ENCODE measurements at regions not wholly inside any gene's neighbourhood (a gene's known extent, or its start where the extent isn't known, plus 50 kb on each side); places are given as distances from the start of the nearest gene placed in this dataset.

GRCh38 chr7:94094298-94094697 is 90.1 kb upstream of the BET1 start:
- Histone ChIP-seq H3K18ac (ENCODE audit: low read length) (no peak overlapping the region), H2BK15ac (replicated peaks; ENCODE audit: low read depth) (no peak overlapping the region), H3K23ac (ENCODE audit: low read length) (no peak overlapping the region), H3K79me1 (ENCODE audit: low read length) (no peaks in the 10 kb centered on the region), H4K8ac (ENCODE audit: low read depth, low read length) (no peak overlapping the region), H2BK5ac (ENCODE audit: low read length) (no peak overlapping the region), H3K27me3 (ENCODE audit: insufficient read depth, low read length, poor library complexity) (no peaks in the 10 kb centered on the region), H3K27ac (ENCODE audit: low read depth, low read length) (no peak overlapping the region), H3K36me3 (ENCODE audit: control insufficient read depth, insufficient read depth, low read length) (no peaks in the 10 kb centered on the region), H3K4me2 (ENCODE audit: low read length) (no peak overlapping the region), H3K56ac (ENCODE audit: low read length) (no peak overlapping the region), H3K9ac (ENCODE audit: low read length) (no peak overlapping the region), H3K4ac (ENCODE audit: low read depth, low read length) (no peak overlapping the region), H3K79me2 (ENCODE audit: control insufficient read depth, insufficient read depth, low read length) (no peaks in the 10 kb centered on the region), H4K5ac (ENCODE audit: low read length) (no peak overlapping the region), H2BK120ac (ENCODE audit: low read depth, low read length) (no peak overlapping the region), H2AK5ac (ENCODE audit: low read length) (no peak overlapping the region), H3K4me3 (ENCODE audit: low read length) (no peak overlapping the region), H3K4me1 (ENCODE audit: control insufficient read depth, low read depth, low read length) (peaks cover 2% of the 10 kb centered on the region)
- WGBS (ENCODE audit: extremely low coverage, insufficient coverage, low lambda C conversion rate): no CpG with 5 or more reads among the region's 1 CpG
- no peak for DNase-seq

GRCh38 chr7:94095316-94096009 is 91.3 kb upstream of the BET1 start:
- no peak for DNase-seq
- Histone ChIP-seq H3K9ac (ENCODE audit: low read length) (no peak overlapping the region), H3K4me2 (ENCODE audit: low read length) (no peak overlapping the region), H3K23ac (ENCODE audit: low read length) (no peak overlapping the region), H2AK5ac (ENCODE audit: low read length) (no peak overlapping the region), H3K79me2 (ENCODE audit: control insufficient read depth, insufficient read depth, low read length) (no peaks in the 10 kb centered on the region), H3K79me1 (ENCODE audit: low read length) (no peaks in the 10 kb centered on the region), H3K27me3 (ENCODE audit: insufficient read depth, low read length, poor library complexity) (no peaks in the 10 kb centered on the region), H3K56ac (ENCODE audit: low read length) (no peak overlapping the region), H3K4me3 (ENCODE audit: low read length) (no peak overlapping the region), H4K8ac (ENCODE audit: low read depth, low read length) (no peak overlapping the region), H3K4ac (ENCODE audit: low read depth, low read length) (no peak overlapping the region), H2BK5ac (ENCODE audit: low read length) (no peak overlapping the region), H2BK120ac (ENCODE audit: low read depth, low read length) (no peak overlapping the region), H4K5ac (ENCODE audit: low read length) (no peak overlapping the region), H3K4me1 (ENCODE audit: control insufficient read depth, low read depth, low read length) (no peaks in the 10 kb centered on the region), H3K36me3 (ENCODE audit: control insufficient read depth, insufficient read depth, low read length) (no peaks in the 10 kb centered on the region), H3K18ac (ENCODE audit: low read length) (no peak overlapping the region), H2BK15ac (replicated peaks; ENCODE audit: low read depth) (no peak overlapping the region), H3K27ac (ENCODE audit: low read depth, low read length) (no peak overlapping the region)
- no CpG with 5 or more reads among the region's 5 CpGs for WGBS (ENCODE audit: extremely low coverage, insufficient coverage, low lambda C conversion rate)

DNA sequence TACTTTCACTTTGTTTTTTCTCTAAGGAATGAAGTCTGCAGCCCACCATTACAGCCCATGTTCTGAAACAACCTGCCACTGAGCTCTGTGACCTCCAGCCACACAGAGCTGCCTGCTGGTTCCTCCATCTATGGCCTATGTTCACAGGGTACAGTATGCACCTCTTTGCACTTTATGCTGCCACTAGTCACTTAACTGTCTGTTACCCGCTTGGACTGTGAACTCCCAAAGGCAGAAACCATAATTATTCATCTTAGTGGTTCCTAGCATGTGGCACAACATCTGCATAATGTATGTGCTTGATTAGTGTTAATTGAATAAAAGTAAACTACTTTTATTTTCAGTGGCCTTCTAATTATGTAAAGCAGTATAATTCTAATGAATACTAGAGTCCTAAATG is 95.5 kb upstream of the BET1 start:
- WGBS (ENCODE audit: extremely low coverage, insufficient coverage, low lambda C conversion rate): no CpG with 5 or more reads among the region's 1 CpG

GRCh38 chr7:94100723-94101345 is 96.7 kb upstream of the BET1 start:
- no CpG with 5 or more reads among the region's 27 CpGs for WGBS (ENCODE audit: extremely low coverage, insufficient coverage, low lambda C conversion rate)
- DNase-seq: no peak

More for the DNA sequence above, 95.5 kb upstream of the BET1 start:
- Histone ChIP-seq H3K36me3 (ENCODE audit: control insufficient read depth, insufficient read depth, low read length) (no peaks in the 10 kb centered on the region), H2AK5ac (ENCODE audit: low read length) (no peak overlapping the region), H2BK120ac (ENCODE audit: low read depth, low read length) (no peak overlapping the region), H3K4me2 (ENCODE audit: low read length) (no peak overlapping the region), H3K18ac (ENCODE audit: low read length) (no peak overlapping the region), H4K8ac (ENCODE audit: low read depth, low read length) (no peak overlapping the region), H3K79me1 (ENCODE audit: low read length) (no peaks in the 10 kb centered on the region), H3K4me1 (ENCODE audit: control insufficient read depth, low read depth, low read length) (no peaks in the 10 kb centered on the region), H3K4me3 (ENCODE audit: low read length) (no peak overlapping the region), H3K4ac (ENCODE audit: low read depth, low read length) (no peak overlapping the region), H3K27ac (ENCODE audit: low read depth, low read length) (no peak overlapping the region), H3K79me2 (ENCODE audit: control insufficient read depth, insufficient read depth, low read length) (no peaks in the 10 kb centered on the region), H4K5ac (ENCODE audit: low read length) (no peak overlapping the region), H2BK5ac (ENCODE audit: low read length) (no peak overlapping the region), H3K23ac (ENCODE audit: low read length) (no peak overlapping the region), H3K9ac (ENCODE audit: low read length) (no peak overlapping the region), H2BK15ac (replicated peaks; ENCODE audit: low read depth) (no peak overlapping the region), H3K27me3 (ENCODE audit: insufficient read depth, low read length, poor library complexity) (no peaks in the 10 kb centered on the region), H3K56ac (ENCODE audit: low read length) (no peak overlapping the region)
- no peak for DNase-seq

GRCh38 chr7:94104301-94104700 is 100.1 kb upstream of the BET1 start:
- no peaks in the 10 kb centered on the region for H3K36me3 ChIP-seq (ENCODE audit: control insufficient read depth, insufficient read depth, low read length)
- no peak overlapping the region for H4K5ac ChIP-seq (ENCODE audit: low read length)
- DNase-seq: no peak

More at GRCh38 chr7:94100723-94101345, 96.7 kb upstream of the BET1 start:
- H4K5ac ChIP-seq (ENCODE audit: low read length): no peak overlapping the region
- no peak overlapping the region for H2BK5ac ChIP-seq (ENCODE audit: low read length)
- H3K4me3 ChIP-seq (ENCODE audit: low read length): no peak overlapping the region
- no peak overlapping the region for H3K9ac ChIP-seq (ENCODE audit: low read length)
- no peak overlapping the region for H2BK120ac ChIP-seq (ENCODE audit: low read depth, low read length)
- no peak overlapping the region for H3K4ac ChIP-seq (ENCODE audit: low read depth, low read length)
- H3K56ac ChIP-seq (ENCODE audit: low read length): no peak overlapping the region
- H2BK15ac ChIP-seq (replicated peaks; ENCODE audit: low read depth): no peak overlapping the region
- H3K79me1 ChIP-seq (ENCODE audit: low read length): no peaks in the 10 kb centered on the region
- no peak overlapping the region for H4K8ac ChIP-seq (ENCODE audit: low read depth, low read length)
- H3K23ac ChIP-seq (ENCODE audit: low read length): no peak overlapping the region
- H3K27me3 ChIP-seq (ENCODE audit: insufficient read depth, low read length, poor library complexity): no peaks in the 10 kb centered on the region
- no peaks in the 10 kb centered on the region for H3K4me1 ChIP-seq (ENCODE audit: control insufficient read depth, low read depth, low read length)
- H3K18ac ChIP-seq (ENCODE audit: low read length): no peak overlapping the region
- no peak overlapping the region for H3K27ac ChIP-seq (ENCODE audit: low read depth, low read length)
- H3K4me2 ChIP-seq (ENCODE audit: low read length): no peak overlapping the region
- no peaks in the 10 kb centered on the region for H3K36me3 ChIP-seq (ENCODE audit: control insufficient read depth, insufficient read depth, low read length)
- no peak overlapping the region for H2AK5ac ChIP-seq (ENCODE audit: low read length)
- H3K79me2 ChIP-seq (ENCODE audit: control insufficient read depth, insufficient read depth, low read length): no peaks in the 10 kb centered on the region

More at GRCh38 chr7:94104301-94104700, 100.1 kb upstream of the BET1 start:
- H4K8ac ChIP-seq (ENCODE audit: low read depth, low read length): no peak overlapping the region
- no peak overlapping the region for H3K4ac ChIP-seq (ENCODE audit: low read depth, low read length)
- no CpG with 5 or more reads among the region's 1 CpG for WGBS (ENCODE audit: extremely low coverage, insufficient coverage, low lambda C conversion rate)
- H3K4me1 ChIP-seq (ENCODE audit: control insufficient read depth, low read depth, low read length): no peaks in the 10 kb centered on the region
- no peak overlapping the region for H3K23ac ChIP-seq (ENCODE audit: low read length)
- no peak overlapping the region for H3K9ac ChIP-seq (ENCODE audit: low read length)
- H3K4me2 ChIP-seq (ENCODE audit: low read length): no peak overlapping the region
- H3K79me1 ChIP-seq (ENCODE audit: low read length): no peaks in the 10 kb centered on the region
- no peak overlapping the region for H2BK120ac ChIP-seq (ENCODE audit: low read depth, low read length)
- no peak overlapping the region for H3K27ac ChIP-seq (ENCODE audit: low read depth, low read length)
- no peaks in the 10 kb centered on the region for H3K27me3 ChIP-seq (ENCODE audit: insufficient read depth, low read length, poor library complexity)
- H3K4me3 ChIP-seq (ENCODE audit: low read length): no peak overlapping the region
- no peak overlapping the region for H2BK15ac ChIP-seq (replicated peaks; ENCODE audit: low read depth)
- H3K56ac ChIP-seq (ENCODE audit: low read length): no peak overlapping the region
- no peaks in the 10 kb centered on the region for H3K79me2 ChIP-seq (ENCODE audit: control insufficient read depth, insufficient read depth, low read length)
- no peak overlapping the region for H2BK5ac ChIP-seq (ENCODE audit: low read length)
- H3K18ac ChIP-seq (ENCODE audit: low read length): no peak overlapping the region
- H2AK5ac ChIP-seq (ENCODE audit: low read length): no peak overlapping the region
